Activated CD8-positive, alpha-beta memory T cell treated with anti-CD3 and anti-CD28 coated beads, Interleukin-2, amount 50 U/mL, for 1 hour (primary cell): ENCODE measurements at regions not wholly inside any gene's neighbourhood (a gene's known extent, or its start where the extent isn't known, plus 50 kb on each side); places are given as distances from the start of the nearest gene placed in this dataset.
"Not testable (repeated sequence)": the region's sequence is repeated elsewhere in the genome, so short reads cannot be mapped to it uniquely, and the experiment has no call there.

Source experiments
- DNase-seq: peaks from one replicate; pipeline ENCODE4 v3.0.0-alpha.2; 2020; ENCODE audit errors: extremely low read depth

- DNase-seq: no peak
Measured at GRCh38 chr12:97984974-97985580, 522.5 kb downstream of the RMST start.

GRCh38 chr12:97985834-97986233 lies 523.2 kb downstream of the RMST start:
- no peak for DNase-seq

GRCh38 chr12:97988588-97988987 lies 526.0 kb downstream of the RMST start:
- DNase-seq: not testable (repeated sequence)

- no peak for DNase-seq
Measured at GRCh38 chr12:97989366-97989940, 525.9 kb upstream of the TMPO start.

GRCh38 chr12:97994746-97995484 lies 520.5 kb upstream of the TMPO start:
- DNase-seq: no peak

GRCh38 chr12:97995559-97995958 lies 519.8 kb upstream of the TMPO start:
- DNase-seq: no peak

GRCh38 chr12:98001430-98001829 lies 514.0 kb upstream of the TMPO start:
- no peak for DNase-seq

- DNase-seq: no peak
Measured at GRCh38 chr12:98002887-98003493, 512.4 kb upstream of the TMPO start.

- DNase-seq: no peak
Measured at GRCh38 chr12:98007963-98008362, 507.4 kb upstream of the TMPO start.

GRCh38 chr12:98013560-98013959 lies 501.8 kb upstream of the TMPO start:
- DNase-seq: no peak

- DNase-seq: no peak
Measured at GRCh38 chr12:98018836-98019235, 496.6 kb upstream of the TMPO start.

GRCh38 chr12:98020376-98020775 lies 495.0 kb upstream of the TMPO start:
- no peak for DNase-seq

GRCh38 chr12:98022961-98023360 lies 492.4 kb upstream of the TMPO start:
- no peak for DNase-seq

GRCh38 chr12:98037401-98038140 lies 477.8 kb upstream of the TMPO start:
- DNase-seq: no peak

- no peak for DNase-seq
Measured at GRCh38 chr12:98042668-98043067, 472.7 kb upstream of the TMPO start.

- DNase-seq: no peak
Measured at GRCh38 chr12:98045395-98045794, 470.0 kb upstream of the TMPO start.

GRCh38 chr12:98048326-98048725 lies 467.1 kb upstream of the TMPO start:
- DNase-seq: no peak

GRCh38 chr12:98053202-98053601 lies 462.2 kb upstream of the TMPO start:
- DNase-seq: no peak

GRCh38 chr12:98057701-98058100 lies 457.7 kb upstream of the TMPO start:
- no peak for DNase-seq

- no peak for DNase-seq
Measured at GRCh38 chr12:98058213-98058612, 457.2 kb upstream of the TMPO start.

GRCh38 chr12:98058838-98059237 lies 456.6 kb upstream of the TMPO start:
- DNase-seq: no peak

GRCh38 chr12:98059659-98060343 lies 455.6 kb upstream of the TMPO start:
- no peak for DNase-seq
